HG02642 (cell line): ENCODE measurements at regions not wholly inside any gene's neighbourhood (a gene's known extent, or its start where the extent isn't known, plus 50 kb on each side); places are given as distances from the start of the nearest gene placed in this dataset.

ENCODE experiments used
- ATAC-seq: cut with Tn5 transposase; IDR thresholded peaks from one replicate; pipeline ENCODE4 v1.9.1; 2021; ENCODE audit warnings: mild to moderate bottlenecking; ENCODE audit not compliant: unreplicated experiment, poor library complexity

DNA sequence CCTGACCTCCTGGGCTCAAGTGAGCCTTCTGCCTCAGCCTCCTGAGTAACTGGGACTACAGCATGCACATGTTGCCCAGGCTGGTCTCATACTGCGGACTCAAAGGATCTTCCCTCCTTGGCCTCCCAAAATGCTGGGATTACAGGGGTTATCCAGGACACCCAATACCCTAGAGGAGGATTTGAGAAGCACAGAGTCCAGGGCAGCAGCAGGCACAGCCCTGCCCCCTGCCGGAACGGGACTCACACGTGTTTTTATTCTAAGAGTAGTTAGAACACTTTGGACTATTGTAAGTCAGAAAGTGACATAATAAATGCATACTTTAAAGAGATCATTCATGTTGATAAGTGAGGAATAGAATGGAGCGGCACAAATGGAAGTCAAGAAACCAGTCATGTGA lies 80.2 kb downstream of the C6orf118 start:
- ATAC-seq: no peak

DNA sequence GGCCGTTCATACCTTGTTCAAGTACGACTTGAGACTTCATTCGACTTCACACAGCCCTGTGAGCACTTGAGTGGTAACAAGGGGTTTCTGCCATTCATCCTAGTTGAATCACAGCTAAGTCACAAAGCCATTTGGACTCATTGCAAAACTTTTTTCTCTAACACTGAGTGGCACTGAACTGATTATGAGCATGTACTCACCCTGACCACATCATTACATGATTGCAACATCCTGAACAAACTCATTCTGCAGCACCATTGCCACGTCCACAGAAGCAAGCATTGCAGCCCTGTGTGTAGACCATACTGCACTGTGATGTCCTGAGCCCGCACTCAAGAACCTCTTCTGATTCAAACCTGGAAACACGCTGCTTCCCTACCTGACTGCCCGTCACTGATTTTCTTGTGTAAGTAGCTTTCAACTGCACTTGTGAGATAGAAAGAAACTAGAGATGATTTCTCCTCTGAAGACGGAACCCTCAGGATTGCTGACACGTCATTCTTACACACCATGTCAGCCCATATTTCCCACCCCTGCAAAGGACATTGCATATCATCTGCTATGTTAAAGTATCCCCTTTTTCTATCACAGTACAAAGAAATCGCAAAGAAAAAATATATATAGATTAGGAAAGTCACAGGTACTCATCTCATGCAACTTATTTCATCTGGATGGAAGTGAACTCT lies 81.6 kb downstream of the C6orf118 start:
- ATAC-seq: no peak

DNA sequence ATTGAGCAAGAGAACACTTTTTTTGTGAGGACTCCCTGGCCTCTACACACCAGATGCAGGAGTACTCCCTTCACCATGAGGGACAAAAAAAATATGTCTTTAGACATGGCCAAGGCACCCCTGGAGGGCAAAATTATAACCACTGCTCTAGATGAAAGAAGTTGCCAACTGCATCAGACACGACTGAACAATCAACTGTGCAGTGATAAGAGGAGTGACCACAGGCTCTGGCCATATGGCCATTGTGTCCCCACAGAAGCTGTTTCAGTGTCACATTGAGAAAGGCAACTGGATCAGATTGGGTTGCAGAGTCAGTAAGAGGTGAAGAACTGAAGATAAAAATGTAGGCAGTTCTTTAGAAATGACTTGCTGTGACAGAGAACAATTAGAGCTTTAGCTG lies 85.7 kb downstream of the C6orf118 start:
- no peak for ATAC-seq

DNA sequence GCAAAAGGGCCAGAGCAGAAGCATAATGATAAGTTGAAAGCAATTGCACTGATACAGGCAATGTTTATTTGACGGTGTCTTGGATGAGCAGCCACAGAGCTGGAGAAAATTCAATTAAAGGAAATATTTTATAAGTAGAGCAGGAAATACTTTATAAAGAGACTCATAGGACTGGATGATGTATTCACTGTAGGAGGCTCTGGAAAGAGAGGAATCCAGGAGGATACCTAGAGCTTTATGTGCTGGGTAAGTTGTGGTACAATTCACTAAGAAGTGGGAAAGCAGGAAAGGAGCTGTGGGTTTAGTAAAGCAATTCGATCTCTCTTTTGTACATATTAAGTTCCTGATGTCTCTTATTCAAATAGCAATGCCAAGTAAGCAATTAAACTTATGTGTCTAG lies 86.3 kb downstream of the C6orf118 start:
- ATAC-seq: no peak

DNA sequence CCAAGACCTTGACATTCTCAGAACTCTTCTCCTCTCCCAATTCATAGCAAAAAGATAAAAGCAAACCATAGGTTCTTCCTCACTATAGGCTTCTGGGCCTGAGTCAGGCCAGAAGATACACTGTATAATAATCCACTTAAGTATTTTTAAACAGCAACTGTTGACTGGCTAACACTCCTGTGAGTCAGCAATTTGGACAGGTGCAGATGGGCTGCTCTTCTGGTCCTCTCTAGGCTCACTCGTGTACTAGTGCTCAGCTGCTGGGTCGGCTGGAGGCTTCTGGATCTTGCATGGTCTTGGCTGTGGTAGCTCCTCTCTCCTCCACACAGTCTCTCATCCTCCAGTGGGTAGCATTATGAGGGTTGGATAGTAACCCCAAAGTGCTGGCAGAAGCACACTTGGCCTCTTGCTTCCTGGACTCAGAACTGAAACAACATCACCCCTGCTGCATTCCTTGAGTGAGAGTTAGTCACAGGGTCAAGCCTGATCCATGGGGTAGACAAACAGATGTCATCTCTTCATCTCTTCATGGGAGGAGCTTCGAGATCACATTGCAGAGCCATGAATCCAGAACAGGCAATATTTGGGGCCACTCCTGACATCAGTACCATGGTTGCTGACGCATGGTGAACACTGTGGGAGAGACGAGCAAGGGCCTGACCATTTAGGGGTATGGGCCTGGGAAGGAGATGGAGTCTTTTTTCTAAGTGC lies 86.9 kb downstream of the C6orf118 start:
- ATAC-seq: no peak

DNA sequence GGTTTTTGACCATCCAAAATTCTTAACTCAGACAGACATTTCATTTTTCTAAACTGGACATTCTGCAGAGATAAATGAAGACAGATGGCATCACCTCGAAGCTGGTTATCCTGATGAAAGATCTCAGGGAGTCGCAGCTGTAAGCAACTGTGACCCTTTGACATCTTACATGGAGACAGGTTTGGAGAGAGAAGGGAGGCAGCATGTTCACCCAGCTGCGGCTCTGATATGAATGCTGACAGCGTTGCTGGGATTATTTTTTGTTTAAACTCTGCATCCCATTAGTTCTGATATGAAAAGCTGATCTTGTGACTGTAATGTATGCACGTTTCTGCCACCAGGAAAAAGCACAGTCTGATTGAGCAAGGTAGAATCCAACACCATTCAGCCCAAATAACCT lies 89.4 kb downstream of the C6orf118 start:
- no peak for ATAC-seq

DNA sequence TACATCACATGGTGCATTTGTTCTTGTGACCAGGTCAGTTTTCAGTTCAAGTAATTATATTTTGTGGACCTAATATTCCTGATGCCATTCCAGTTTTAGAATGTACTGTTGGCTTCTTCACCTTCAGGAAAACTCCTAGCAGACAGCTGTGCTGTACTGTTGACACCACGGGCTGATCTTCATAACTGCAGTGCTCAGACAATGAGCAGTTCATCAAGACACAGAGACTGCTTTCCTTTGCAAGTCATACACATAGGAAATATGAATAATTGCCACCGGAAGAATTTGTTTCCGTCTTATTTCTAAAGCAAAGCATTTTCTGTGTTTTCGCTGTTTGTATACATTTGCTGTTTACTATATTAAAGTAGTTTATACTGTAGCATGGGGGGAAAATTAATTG lies 89.8 kb downstream of the C6orf118 start:
- ATAC-seq: no peak

DNA sequence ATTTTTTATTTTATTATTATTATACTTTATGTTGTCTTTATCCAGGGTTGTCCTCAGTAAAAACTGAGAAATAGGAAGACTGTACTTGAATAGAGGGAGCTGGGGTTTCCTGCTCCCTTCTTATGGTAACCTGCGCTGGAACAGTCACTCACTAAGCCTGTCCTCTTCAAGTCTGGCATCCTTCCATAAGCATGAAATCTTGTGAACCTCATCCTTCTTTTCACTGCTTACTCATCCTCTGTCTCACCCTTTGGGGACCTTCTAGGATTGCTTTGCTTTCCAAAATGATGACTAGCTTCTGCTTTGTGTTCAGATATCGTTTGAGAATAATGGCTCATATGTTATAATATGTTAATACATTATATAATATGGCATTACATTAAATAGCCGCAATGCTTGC lies 90.6 kb downstream of the C6orf118 start:
- ATAC-seq: no peak

DNA sequence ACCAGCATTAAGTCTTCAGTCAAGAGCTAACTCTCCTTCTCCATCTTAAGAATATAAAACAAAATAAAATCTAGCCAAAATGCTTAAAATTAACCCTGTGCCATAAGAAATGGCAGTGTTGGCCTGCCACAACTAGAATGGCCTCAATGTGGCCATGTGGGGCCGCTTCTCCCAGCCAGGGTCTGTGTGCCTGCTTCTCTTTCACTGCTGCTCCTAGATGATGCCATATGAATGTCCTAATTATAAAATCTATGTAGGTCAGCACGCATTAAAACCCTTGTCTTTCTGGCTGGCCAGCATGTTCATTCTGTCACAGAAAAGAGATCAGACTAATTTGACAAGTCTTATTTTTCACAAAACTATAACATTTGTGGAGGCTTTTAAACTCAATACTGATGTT lies 102.6 kb downstream of the C6orf118 start:
- no peak for ATAC-seq

DNA sequence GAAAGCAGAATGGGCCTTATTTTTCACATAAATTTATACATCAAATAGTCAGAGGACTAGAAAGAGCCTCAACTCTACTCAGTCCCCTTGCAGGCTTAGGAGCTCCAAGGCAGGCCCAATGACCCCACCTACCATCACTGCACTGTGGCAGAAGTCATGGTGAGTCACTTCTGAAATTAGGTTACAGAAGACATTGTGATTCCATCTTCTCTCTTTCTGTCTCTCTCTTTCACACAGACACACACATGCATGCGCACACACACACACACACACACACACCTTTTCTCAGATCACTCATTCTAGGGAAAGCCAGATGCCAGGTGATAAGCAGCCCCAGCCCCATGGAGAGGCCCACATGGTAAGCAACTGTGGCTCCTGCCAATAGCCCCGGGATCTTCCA lies 103.8 kb downstream of the C6orf118 start:
- no peak for ATAC-seq

DNA sequence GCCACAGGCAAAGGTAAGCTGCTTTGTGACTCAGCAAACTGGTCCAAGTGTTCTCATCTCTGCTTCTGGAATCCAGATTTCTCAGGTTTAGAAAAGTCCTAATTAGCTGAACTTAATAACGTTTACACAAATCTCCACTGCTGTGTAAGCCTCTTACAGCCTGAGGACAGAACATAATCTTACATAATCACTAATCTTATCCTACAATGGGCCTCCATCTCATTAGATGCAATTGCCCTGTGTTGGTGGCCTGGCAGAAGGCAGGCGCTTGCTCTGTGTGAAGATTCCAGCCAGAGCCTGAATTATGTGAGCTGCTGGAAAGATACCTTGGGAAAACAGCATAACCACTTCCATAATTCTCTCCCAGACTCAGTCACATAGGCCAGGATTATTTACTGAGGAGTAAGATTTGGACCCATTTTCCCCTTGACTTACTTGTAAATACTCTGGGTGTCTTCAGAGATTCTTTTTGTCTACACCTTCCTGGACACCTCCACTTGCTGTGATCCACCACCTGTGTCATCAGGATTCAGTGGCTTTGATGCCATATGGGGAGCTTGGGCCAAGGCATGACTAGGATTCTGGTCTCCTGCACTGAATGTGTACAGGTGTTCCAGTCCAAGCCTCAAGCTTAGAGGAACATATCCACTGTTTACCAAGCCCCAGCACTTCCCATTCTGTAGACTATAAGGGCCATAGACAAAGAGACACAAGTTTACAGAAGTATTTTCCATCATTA lies 104.4 kb downstream of the C6orf118 start:
- no peak for ATAC-seq

DNA sequence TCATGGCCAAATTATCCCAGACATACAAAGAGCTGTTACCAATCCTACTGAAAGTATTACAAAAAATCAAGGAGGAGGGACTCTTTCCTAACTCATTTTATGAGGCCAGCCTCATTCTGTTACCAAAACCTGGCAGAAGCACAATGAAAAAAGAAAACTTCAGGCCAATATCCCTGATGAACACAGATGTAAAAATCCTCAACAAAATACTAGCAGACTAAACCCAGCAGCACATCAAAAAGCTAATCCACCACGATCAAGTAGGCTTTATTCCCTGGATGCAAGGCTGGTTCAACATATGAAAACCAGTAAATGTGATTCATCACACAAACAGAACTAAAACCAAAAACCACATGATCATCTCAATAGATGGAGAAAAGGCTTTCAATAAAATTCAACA lies 109.2 kb downstream of the C6orf118 start:
- no peak for ATAC-seq

DNA sequence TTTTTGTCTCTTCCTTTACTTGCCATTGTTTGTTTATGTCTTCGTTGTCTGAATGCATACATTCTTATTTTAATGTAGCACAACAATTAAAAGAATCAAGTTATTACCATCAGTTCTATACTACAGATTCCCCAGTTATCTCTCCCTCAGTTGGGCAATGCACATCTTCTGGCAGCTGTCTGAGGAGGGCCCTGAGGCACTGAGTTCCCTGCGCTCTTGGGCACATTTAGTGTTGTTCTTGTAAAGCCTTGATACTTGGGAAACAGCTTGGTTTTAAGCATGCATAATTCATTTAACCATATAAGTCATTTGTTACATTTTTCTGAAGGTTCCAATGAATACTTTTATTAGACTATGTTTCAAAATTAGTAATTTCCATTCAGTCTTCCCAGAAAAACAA lies 117.9 kb downstream of the C6orf118 start:
- no peak for ATAC-seq

DNA sequence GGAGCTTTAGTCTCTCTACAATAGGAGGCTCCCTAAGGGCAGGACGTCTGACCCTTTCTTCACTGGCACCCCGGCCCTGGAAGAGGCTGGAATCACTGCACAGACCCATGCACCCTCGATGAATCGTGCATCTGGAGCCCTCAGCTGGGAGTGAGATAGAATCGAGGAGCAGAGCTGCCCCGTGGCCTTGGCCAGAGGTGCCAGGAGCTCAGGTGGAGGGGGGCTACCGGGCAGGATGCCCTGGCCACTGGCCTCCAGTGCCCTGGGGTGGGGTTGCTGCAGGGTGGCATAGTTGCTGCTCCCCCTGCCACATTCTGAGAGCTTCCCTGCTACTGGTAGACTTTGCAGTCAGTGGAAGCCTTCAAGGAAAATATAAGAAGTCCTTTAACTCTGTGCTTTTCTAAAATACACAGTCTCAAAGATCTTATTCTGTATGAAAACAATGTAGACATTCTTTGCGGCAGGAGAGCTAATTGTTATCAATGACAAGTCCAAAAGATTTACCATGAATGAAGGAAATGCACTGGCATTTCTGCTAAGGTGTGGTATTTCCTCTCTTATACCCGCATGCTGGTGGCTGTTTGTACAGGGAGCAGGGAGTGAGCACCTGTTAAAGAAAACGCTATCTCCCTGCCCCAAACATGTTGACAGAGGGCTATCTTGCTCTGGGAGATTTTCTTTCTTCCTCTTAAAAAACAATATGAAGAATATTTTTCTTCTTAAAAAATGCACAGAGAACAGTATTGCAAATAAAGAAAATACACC lies 122.8 kb downstream of the C6orf118 start:
- no peak for ATAC-seq

DNA sequence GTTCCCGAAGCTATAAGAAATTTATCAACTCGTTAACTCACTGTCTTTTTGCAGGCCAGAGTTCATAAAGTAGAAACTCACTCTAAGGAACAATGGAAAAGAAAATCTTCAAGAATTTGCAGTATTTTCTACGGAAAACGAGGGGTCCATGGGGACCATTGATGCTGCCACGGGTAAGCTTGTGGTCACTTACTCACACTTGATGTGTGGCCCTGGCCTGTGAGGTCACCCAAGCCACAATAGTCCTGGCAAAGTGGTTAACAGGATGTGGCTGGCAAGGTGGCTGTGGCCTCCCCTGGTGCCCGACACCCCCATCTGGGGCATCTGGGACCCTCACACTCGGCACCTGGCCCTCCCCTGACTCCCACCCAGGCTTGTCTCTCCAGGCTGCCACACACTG lies 123.4 kb downstream of the C6orf118 start:
- ATAC-seq: no peak

DNA sequence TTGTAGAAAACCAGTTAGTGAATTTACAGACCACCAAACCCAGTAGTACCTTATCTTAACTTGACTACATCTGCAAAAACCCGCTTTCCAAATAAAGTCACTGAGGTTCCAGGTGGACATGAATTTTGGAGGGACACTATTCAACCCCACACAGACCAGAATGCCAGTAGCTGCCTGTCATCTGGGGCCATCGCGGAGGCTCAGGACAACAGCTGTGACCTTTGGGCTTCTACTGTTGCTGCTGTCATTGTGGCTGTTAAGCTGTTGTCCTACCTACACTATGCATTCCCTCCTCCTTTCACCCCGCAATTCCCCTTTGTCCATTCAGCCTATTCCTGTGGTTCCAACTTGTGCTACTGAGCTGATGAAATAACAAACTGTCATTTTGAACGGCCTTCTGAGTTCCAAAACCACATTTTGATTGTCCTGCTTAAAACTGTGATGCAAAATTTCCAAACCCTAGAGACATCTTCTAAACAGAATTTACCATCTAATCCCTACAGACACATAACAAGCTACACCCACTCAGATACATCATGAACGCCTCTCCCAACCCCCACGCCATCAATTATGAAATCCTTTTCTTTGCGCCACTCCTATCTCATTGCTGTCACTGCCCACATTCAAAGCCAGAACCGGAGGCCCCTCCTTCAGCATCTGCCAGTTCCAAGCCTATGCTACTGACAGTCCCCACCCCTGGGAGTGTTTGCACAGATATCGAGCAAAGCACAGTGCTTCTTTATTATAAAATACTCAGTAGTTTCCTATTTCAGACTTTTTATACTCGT lies 125.0 kb downstream of the C6orf118 start:
- no peak for ATAC-seq

DNA sequence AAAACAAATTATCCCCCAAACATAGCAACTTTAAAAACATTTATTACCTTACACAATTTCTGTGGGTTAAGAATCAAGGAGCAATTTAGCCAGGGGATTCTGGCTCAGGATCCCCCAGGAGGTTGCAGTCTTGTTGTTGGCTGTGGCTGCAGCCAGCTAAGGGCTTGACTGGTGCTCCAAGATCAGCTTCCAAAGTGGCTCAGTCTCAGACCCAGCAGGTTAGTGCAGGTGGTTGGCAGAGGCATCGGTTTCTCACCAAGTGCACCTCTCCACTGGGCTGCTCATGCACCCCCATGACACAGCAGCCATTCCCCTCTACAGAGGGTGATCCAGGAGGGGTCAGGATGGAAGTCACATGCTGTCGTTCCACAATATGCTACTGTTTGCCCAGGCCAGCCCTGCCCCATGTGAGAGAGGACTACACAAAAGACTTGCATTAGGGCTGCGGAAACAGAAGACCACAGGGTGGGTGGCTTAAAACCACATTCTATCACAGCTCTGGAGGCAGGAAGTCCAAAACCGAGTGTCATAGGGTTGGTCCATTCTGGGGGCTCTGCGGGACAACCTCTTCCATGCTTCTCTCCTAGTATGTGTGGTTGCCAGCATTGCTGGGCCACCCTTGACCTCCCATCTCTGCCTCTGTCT lies 125.8 kb downstream of the C6orf118 start:
- no peak for ATAC-seq

DNA sequence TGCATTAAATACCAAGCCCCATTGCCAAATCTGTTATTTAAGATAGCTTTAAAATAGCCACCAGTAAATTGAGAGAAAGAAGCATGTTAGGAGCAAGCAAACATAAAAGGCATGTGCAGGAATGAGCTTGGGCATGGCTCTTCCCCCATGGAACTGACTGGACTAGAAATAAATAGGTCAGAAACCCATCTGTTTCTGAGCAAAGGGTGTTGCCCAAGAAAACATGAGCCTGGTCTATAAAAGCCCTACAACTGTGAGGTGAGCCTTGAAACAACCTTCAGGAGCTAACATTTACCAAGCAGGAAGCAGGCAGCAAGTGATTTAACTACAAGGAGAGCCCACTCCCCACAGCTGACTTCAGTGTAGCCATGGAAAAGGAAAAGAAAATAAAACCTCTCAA lies 126.3 kb downstream of the C6orf118 start:
- ATAC-seq: no peak

DNA sequence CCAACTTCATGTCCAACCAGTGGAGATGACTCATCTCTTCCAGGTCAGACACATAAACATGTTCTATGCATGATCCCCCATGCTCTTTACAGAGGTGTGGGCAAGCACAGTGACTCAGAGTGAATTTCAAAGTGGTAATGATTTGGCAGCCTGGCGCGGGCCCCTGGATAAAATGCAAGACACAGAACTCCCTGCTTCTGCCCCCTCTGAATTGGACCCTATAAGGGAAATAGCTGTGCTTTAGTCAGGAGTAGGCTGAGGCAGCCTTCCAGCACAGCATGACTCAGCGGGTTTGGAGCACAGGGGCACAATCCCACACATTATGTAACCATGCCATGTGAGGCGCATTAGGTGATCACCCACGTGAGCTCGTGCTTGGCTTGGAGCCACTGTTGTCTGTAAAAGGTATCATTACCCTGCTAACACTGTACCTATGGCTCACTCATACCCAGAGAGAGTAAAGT lies 127.4 kb downstream of the C6orf118 start:
- no peak for ATAC-seq
